SK-N-SH (cell line): ENCODE measurements at regions not wholly inside any gene's neighbourhood (a gene's known extent, or its start where the extent isn't known, plus 50 kb on each side); places are given as distances from the start of the nearest gene placed in this dataset.

Experiments
- CTCF ChIA-PET: fragments of 300-600, 350-600 bp; formaldehyde crosslinking; extraction: SDS; loops from one replicate; lab custom pipeline; 2021; lab: Yijun Ruan, JAX
- POLR2A ChIA-PET: fragments of 350-600 bp; sonication (Branson Sonifier 250); formaldehyde crosslinking; extraction: SDS; loops from one replicate; lab custom pipeline; 2020; ENCODE audit warnings: antibody characterized with exemption, inconsistent platforms; lab: Yijun Ruan, JAX
- DNase-seq: peaks from one replicate; pipeline ENCODE4 v3.0.0; 2012
- H2AFZ ChIP-seq: fragments of 200-600 bp; sonication (generic); 2 replicates; pipeline ENCODE4 v1.8.1; 2016; ENCODE audit warnings: antibody characterized with exemption, mild to moderate bottlenecking, low read depth
- H3F3A ChIP-seq: fragments of 200-600 bp; sonication (generic); replicated peaks from 2 replicates; pipeline ENCODE3; 2016; ENCODE audit warnings: antibody characterized with exemption, mild to moderate bottlenecking; ENCODE audit not compliant: insufficient read depth
- H3K27ac ChIP-seq, 2 experiments: fragments of 200-500 bp in 1 of 2; fragments of 200-600 bp in 1 of 2; sonication (Bioruptor generic) in 1 of 2; sonication (generic), shearing (Covaris generic) in 1 of 2; 2 replicates each; pipeline versions ENCODE4 v1.5.1 to v1.6.1; 2014 to 2016; ENCODE audit warnings: low read depth in 2 of 2, inconsistent platforms in 1 of 2, low read length in 1 of 2, mild to moderate bottlenecking in 1 of 2, mixed read lengths in 1 of 2
- H3K27me3 ChIP-seq: fragments of 200-600 bp; sonication (generic), shearing (Covaris generic); 2 replicates; pipeline ENCODE4 v1.6.1; 2016; ENCODE audit warnings: mixed run types; ENCODE audit not compliant: insufficient read depth
- H3K36me3 ChIP-seq, 2 experiments: fragments of 200-500 bp in 1 of 2; fragments of 200-600 bp in 1 of 2; sonication (Bioruptor generic) in 1 of 2; sonication (generic) in 1 of 2; replicated peaks in 1 of 2; 2 replicates each; pipeline versions ENCODE3 to v1.5.1; 2014 to 2016; ENCODE audit warnings: low read length in 1 of 2, mild to moderate bottlenecking in 1 of 2; ENCODE audit not compliant: insufficient read depth in 2 of 2, control insufficient read depth in 1 of 2
- H3K4me1 ChIP-seq, 2 experiments: fragments of 200-500 bp in 1 of 2; fragments of 200-600 bp in 1 of 2; sonication (Bioruptor generic) in 1 of 2; sonication (generic), shearing (Covaris generic) in 1 of 2; 2 replicates each; pipeline versions ENCODE4 v1.5.1 to v1.6.1; 2014 to 2016; ENCODE audit warnings: low read depth in 1 of 2, low read length in 1 of 2, mixed run types in 1 of 2; ENCODE audit not compliant: insufficient read depth in 2 of 2, control insufficient read depth in 1 of 2
- H3K4me2 ChIP-seq: fragments of 200-600 bp; sonication (generic), shearing (Covaris generic); 2 replicates; pipeline ENCODE4 v1.6.1; 2017; ENCODE audit warnings: mixed run types
- H3K4me3 ChIP-seq, 2 experiments: fragments of 200-500 bp in 1 of 2; fragments of 200-600 bp in 1 of 2; sonication (Bioruptor generic) in 1 of 2; sonication (generic), shearing (Covaris generic) in 1 of 2; 2 replicates each; pipeline versions ENCODE4 v1.5.1 to v1.8.1; 2014 to 2016; ENCODE audit warnings: low read depth in 2 of 2, inconsistent platforms in 1 of 2, low read length in 1 of 2, mild to moderate bottlenecking in 1 of 2, mixed read lengths in 1 of 2, moderate library complexity in 1 of 2
- H3K79me2 ChIP-seq: fragments of 200-600 bp; sonication (generic); 2 replicates; pipeline ENCODE4 v1.8.1; 2017; ENCODE audit warnings: mild to moderate bottlenecking; ENCODE audit not compliant: insufficient read depth
- H3K9ac ChIP-seq: fragments of 200-600 bp; sonication (generic); 2 replicates; pipeline ENCODE4 v1.6.1; 2017; ENCODE audit warnings: mixed run types
- H3K9me2 ChIP-seq: fragments of 200-600 bp; sonication (generic); 2 replicates; pipeline ENCODE4 v1.6.1; 2017; ENCODE audit warnings: mixed run types
- H3K9me3 ChIP-seq: fragments of 200-600 bp; sonication (generic); 2 replicates; pipeline ENCODE4 v1.6.1; 2017; ENCODE audit warnings: mixed run types, mild to moderate bottlenecking, moderate library complexity
- H4K20me1 ChIP-seq: fragments of 200-600 bp; sonication (generic); 2 replicates; pipeline ENCODE4 v1.6.1; 2017; ENCODE audit warnings: mild to moderate bottlenecking, mixed run types; ENCODE audit not compliant: insufficient read depth
- CHD2 ChIP-seq: fragments of 150-350 bp; IDR thresholded peaks from 2 replicates; pipeline ENCODE4 v1.6.1; 2018; ENCODE audit warnings: low read length; ENCODE audit not compliant: partially characterized antibody
- ELF1 ChIP-seq: IDR thresholded peaks from 2 replicates; pipeline ENCODE4 v1.4.0; 2012
- EZH2phosphoT487 ChIP-seq: fragments of 200-600 bp; sonication (generic); IDR thresholded peaks from 2 replicates; pipeline ENCODE4 v1.6.1; 2017; ENCODE audit warnings: low read depth, mixed run types, mild to moderate bottlenecking, antibody characterized with exemption, moderate library complexity, borderline replicate concordance
- FOXM1 ChIP-seq: IDR thresholded peaks from 2 replicates; pipeline ENCODE4 v1.4.0; 2012; ENCODE audit warnings: low read depth, mild to moderate bottlenecking
- GABPA ChIP-seq: IDR thresholded peaks from 2 replicates; pipeline ENCODE4 v1.4.0; 2012; ENCODE audit warnings: low read depth, mild to moderate bottlenecking
- GATA2 ChIP-seq: sonication (generic); formaldehyde crosslinking; IDR thresholded peaks from 2 replicates; pipeline ENCODE4 v1.5.0; 2020; ENCODE audit warnings: mild to moderate bottlenecking, missing genetic modification reagents
- JUND ChIP-seq: IDR thresholded peaks from 2 replicates; pipeline ENCODE4 v1.4.0; 2012
- MXI1 ChIP-seq: IDR thresholded peaks from 2 replicates; pipeline ENCODE4 v1.6.1; 2012; ENCODE audit warnings: mild to moderate bottlenecking, low read depth, low read length, improper control_type of control experiment
- NRF1 ChIP-seq: IDR thresholded peaks from 2 replicates; pipeline ENCODE4 v1.6.1; 2012; ENCODE audit warnings: low read depth, mild to moderate bottlenecking, low read length
- RCOR1 ChIP-seq: fragments of 150-350 bp; IDR thresholded peaks from 2 replicates; pipeline ENCODE4 v1.6.1; 2017; ENCODE audit warnings: antibody characterized with exemption, low read length
- SMC3 ChIP-seq: IDR thresholded peaks from 2 replicates; pipeline ENCODE4 v1.6.1; 2012; ENCODE audit warnings: low read depth, low read length, improper control_type of control experiment
- TAF1 ChIP-seq: IDR thresholded peaks from 2 replicates; pipeline ENCODE4 v1.6.1; 2012; ENCODE audit warnings: low read depth, mild to moderate bottlenecking, low read length, moderate library complexity, borderline replicate concordance
- TCF12 ChIP-seq: IDR thresholded peaks from 2 replicates; pipeline ENCODE4 v1.4.0; 2012
- TEAD4 ChIP-seq: IDR thresholded peaks from 2 replicates; pipeline ENCODE4 v1.4.0; 2012; ENCODE audit warnings: mild to moderate bottlenecking, borderline replicate concordance; ENCODE audit not compliant: insufficient read depth
- YY1 ChIP-seq: IDR thresholded peaks from 2 replicates; pipeline ENCODE4 v1.4.0; 2012; ENCODE audit warnings: low read depth, mild to moderate bottlenecking
- WGBS: methylation state at CpG from one replicate; pipeline ENCODE4 v1.1.6; 2017; ENCODE audit warnings: low lambda C conversion rate; 5-methylcytosine and 5-hydroxymethylcytosine counted together
- TF ChIP-seq, protein P1 (sequence below): IDR thresholded peaks from 2 replicates; pipeline ENCODE4; 2012
- TF ChIP-seq, protein P2 (sequence below): IDR thresholded peaks from 2 replicates; pipeline ENCODE4 v1.4.0; 2012; ENCODE audit warnings: low read depth, borderline replicate concordance
- TF ChIP-seq, protein P3 (sequence below): fragments of 200-600 bp; sonication (generic); IDR thresholded peaks from 2 replicates; pipeline ENCODE4 v1.6.1; 2017; ENCODE audit warnings: antibody characterized with exemption, mild to moderate bottlenecking, moderate library complexity
- TF ChIP-seq, protein P4 (sequence below): IDR thresholded peaks from 2 replicates; pipeline ENCODE4 v1.4.0; 2012; ENCODE audit warnings: low read depth
- TF ChIP-seq, protein P5 (sequence below): fragments of 150-350 bp; IDR thresholded peaks from 2 replicates; pipeline ENCODE4 v1.6.1; 2017; ENCODE audit warnings: antibody characterized with exemption, low read length, low read depth, borderline replicate concordance

DNA sequence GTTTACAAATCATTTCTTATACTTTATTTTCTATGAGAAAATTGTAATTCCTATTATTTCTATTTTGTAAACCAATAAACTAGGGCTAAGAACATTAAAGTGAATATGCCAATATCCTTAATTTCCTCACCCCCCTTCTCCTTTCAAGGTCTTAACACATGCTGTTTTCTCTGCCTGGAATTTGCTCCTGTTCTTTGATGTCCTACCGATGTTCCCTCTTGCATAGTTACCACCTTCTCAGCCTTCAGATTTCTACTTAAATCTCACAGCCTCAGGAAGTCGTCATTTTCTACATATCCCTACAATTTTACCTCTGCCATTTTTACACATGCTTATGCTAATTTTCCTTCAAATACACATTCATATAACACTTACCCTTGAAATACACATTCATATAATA, 890.9 kb upstream of the CDH8 start:
- Histone ChIP-seq H3K27me3 (no peaks in the 10 kb centered on the region), H3K4me2 (no peak overlapping the region), H3K4me1 (no peaks in the 10 kb centered on the region), H3K36me3 (no peaks in the 10 kb centered on the region), H3K79me2 (no peaks in the 10 kb centered on the region), H3K9me3 (no peaks in the 10 kb centered on the region), H3K9me2 (no peaks in the 10 kb centered on the region; the same call in 1 of the 2 replicates), H2AFZ (no peak overlapping the region), H3F3A (no peaks in the 10 kb centered on the region), H3K4me3 (no peak overlapping the region), H3K27ac (no peak overlapping the region), H3K9ac (no peak overlapping the region), H4K20me1 (no peaks in the 10 kb centered on the region)
- TF ChIP-seq, protein P1, sequence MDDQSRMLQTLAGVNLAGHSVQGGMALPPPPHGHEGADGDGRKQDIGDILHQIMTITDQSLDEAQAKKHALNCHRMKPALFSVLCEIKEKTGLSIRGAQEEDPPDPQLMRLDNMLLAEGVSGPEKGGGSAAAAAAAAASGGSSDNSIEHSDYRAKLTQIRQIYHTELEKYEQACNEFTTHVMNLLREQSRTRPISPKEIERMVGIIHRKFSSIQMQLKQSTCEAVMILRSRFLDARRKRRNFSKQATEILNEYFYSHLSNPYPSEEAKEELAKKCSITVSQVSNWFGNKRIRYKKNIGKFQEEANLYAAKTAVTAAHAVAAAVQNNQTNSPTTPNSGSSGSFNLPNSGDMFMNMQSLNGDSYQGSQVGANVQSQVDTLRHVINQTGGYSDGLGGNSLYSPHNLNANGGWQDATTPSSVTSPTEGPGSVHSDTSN = no peak
- TF ChIP-seq RCOR1 = no peak
- TF ChIP-seq SMC3 = no peak
- TF ChIP-seq GATA2 (CRISPR knock-in tag) = no peak
- TF ChIP-seq, protein P2, sequence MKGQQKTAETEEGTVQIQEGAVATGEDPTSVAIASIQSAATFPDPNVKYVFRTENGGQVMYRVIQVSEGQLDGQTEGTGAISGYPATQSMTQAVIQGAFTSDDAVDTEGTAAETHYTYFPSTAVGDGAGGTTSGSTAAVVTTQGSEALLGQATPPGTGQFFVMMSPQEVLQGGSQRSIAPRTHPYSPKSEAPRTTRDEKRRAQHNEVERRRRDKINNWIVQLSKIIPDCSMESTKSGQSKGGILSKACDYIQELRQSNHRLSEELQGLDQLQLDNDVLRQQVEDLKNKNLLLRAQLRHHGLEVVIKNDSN = no peak
- no peak for TF ChIP-seq CHD2
- TF ChIP-seq, protein P3, sequence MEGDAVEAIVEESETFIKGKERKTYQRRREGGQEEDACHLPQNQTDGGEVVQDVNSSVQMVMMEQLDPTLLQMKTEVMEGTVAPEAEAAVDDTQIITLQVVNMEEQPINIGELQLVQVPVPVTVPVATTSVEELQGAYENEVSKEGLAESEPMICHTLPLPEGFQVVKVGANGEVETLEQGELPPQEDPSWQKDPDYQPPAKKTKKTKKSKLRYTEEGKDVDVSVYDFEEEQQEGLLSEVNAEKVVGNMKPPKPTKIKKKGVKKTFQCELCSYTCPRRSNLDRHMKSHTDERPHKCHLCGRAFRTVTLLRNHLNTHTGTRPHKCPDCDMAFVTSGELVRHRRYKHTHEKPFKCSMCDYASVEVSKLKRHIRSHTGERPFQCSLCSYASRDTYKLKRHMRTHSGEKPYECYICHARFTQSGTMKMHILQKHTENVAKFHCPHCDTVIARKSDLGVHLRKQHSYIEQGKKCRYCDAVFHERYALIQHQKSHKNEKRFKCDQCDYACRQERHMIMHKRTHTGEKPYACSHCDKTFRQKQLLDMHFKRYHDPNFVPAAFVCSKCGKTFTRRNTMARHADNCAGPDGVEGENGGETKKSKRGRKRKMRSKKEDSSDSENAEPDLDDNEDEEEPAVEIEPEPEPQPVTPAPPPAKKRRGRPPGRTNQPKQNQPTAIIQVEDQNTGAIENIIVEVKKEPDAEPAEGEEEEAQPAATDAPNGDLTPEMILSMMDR = no peak
- no peak for TF ChIP-seq ELF1
- TF ChIP-seq, protein P4, sequence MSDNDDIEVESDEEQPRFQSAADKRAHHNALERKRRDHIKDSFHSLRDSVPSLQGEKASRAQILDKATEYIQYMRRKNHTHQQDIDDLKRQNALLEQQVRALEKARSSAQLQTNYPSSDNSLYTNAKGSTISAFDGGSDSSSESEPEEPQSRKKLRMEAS = no peak
- no peak for TF ChIP-seq GABPA
- no peak for TF ChIP-seq YY1
- TF ChIP-seq, protein P5, sequence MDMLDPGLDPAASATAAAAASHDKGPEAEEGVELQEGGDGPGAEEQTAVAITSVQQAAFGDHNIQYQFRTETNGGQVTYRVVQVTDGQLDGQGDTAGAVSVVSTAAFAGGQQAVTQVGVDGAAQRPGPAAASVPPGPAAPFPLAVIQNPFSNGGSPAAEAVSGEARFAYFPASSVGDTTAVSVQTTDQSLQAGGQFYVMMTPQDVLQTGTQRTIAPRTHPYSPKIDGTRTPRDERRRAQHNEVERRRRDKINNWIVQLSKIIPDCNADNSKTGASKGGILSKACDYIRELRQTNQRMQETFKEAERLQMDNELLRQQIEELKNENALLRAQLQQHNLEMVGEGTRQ = no peak
- POLR2A ChIA-PET = no interaction called here
- 33% methylated on average over 2 of the region's 2 CpGs for WGBS
- CTCF ChIA-PET = no interaction called here
- DNase-seq = no peak

DNA sequence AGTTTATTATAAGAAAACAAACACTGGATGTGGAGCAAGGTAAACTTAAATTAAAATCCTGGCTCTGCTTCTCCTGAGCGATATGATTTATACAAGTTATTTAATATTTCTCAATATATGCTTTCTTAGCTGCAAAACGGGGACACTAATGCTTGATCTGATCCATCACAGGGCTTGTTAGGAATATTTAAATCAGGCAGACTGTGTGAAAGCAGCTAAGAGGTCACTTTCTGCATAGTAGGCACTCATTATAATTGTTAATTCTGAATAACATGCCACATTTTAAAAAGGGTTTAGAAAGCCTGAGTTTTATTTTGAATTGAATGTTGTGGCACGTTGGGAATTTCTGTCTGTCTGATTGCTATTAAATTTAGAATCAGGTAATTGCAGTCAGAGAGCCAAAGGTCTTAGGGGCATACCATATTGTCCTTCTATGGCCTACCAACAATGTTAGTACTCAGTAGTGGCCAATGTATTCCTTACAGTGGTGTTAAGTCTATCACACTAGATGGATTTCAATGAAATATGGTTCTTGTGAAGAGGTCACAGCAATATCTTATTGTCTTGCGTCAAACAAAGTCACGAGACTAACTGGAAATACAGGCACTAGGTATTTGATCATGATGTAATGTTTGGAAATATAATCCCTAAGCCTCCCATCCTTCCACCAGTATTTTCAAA, 890.0 kb upstream of the CDH8 start:
- 37% methylated on average over 5 of the region's 5 CpGs for WGBS
- no peaks in the 10 kb centered on the region for H3K27me3 ChIP-seq
- no peak overlapping the region for H3K4me3 ChIP-seq
- H3K9me3 ChIP-seq = no peaks in the 10 kb centered on the region
- POLR2A ChIA-PET = no interaction called here
- CTCF ChIA-PET = no interaction called here
- no peak overlapping the region for H3K4me2 ChIP-seq
- no peaks in the 10 kb centered on the region; the same call in 1 of the 2 replicates for H3K9me2 ChIP-seq
- no peak overlapping the region for H3K27ac ChIP-seq
- H4K20me1 ChIP-seq = no peaks in the 10 kb centered on the region
- H3K9ac ChIP-seq = no peak overlapping the region
- H3F3A ChIP-seq = no peaks in the 10 kb centered on the region
- no peaks in the 10 kb centered on the region for H3K4me1 ChIP-seq
- DNase-seq = no peak
- H3K36me3 ChIP-seq = no peaks in the 10 kb centered on the region
- H3K79me2 ChIP-seq = no peaks in the 10 kb centered on the region
- no peak overlapping the region for H2AFZ ChIP-seq
- no peak for TF ChIP-seq TCF12
- no peak for TF ChIP-seq MXI1
- TF ChIP-seq TEAD4 = no peak
- no peak for TF ChIP-seq JUND
- no peak for TF ChIP-seq EZH2phosphoT487
- TF ChIP-seq FOXM1 = no peak
- TF ChIP-seq, protein P3 = no peak
- TF ChIP-seq, protein P1 = no peak
- no peak for TF ChIP-seq NRF1
- TF ChIP-seq TAF1 = no peak
- TF ChIP-seq YY1 = no peak
